HUES64 (cell line): ENCODE measurements at regions not wholly inside any gene's neighbourhood (a gene's known extent, or its start where the extent isn't known, plus 50 kb on each side); places are given as distances from the start of the nearest gene placed in this dataset.

Experiments
- H3K27ac ChIP-seq: 2 replicates; pipeline ENCODE4 v1.7.0; 2013; ENCODE audit warnings: low read depth, low read length, inconsistent platforms
- H3K27me3 ChIP-seq: 2 replicates; pipeline ENCODE4 v1.6.1; 2013; ENCODE audit warnings: mild to moderate bottlenecking, low read length; ENCODE audit not compliant: insufficient read depth
- H3K36me3 ChIP-seq: 2 replicates; pipeline ENCODE4 v1.6.1; 2013; ENCODE audit warnings: mild to moderate bottlenecking, low read length; ENCODE audit not compliant: insufficient read depth
- H3K4me1 ChIP-seq: 2 replicates; pipeline ENCODE4 v1.6.1; 2013; ENCODE audit warnings: mild to moderate bottlenecking, low read length, moderate library complexity; ENCODE audit not compliant: insufficient read depth
- H3K4me3 ChIP-seq: 2 replicates; pipeline ENCODE4 v1.5.1; 2013; ENCODE audit warnings: mild to moderate bottlenecking, low read length, moderate library complexity
- H3K9ac ChIP-seq: 2 replicates; pipeline ENCODE4 v1.6.1; 2013; ENCODE audit warnings: mild to moderate bottlenecking, low read depth, low read length
- H3K9me3 ChIP-seq: 2 replicates; pipeline ENCODE4 v1.6.1; 2013; ENCODE audit warnings: low read depth, low read length; ENCODE audit not compliant: insufficient read depth
- WGBS: fragments of 150-250, 120-280 bp; methylation state at CpG from one replicate; pipeline ENCODE4 v1.1.7; 2013; ENCODE audit warnings: missing lambda C conversion rate; 5-methylcytosine and 5-hydroxymethylcytosine counted together

DNA sequence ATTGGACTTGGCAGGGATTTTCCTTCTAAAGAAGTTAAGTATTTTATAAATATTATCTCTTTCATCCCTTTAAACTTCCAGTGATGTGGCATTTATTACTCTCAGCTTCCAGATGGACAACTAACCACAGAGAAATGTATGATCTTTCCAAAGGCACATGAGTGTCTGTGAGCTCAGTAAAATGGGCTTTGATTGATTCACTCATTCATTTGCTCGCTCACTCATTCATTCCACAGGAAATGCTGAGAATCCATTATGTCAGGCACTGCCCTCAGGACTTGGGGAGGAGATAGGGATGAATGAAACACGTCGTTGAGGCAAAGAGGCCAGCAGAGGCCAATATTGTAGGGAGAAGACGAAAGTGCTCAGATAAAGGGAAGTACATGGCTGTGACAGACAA, 359.3 kb downstream of the EFNB2 start:
- H3K4me3 ChIP-seq, result no peak overlapping the region
- no peaks in the 10 kb centered on the region for H3K4me1 ChIP-seq
- no peak overlapping the region for H3K27ac ChIP-seq
- no peaks in the 10 kb centered on the region for H3K27me3 ChIP-seq
- WGBS, result 87% methylated on average over 3 of the region's 4 CpGs
- H3K9me3 ChIP-seq, result no peaks in the 10 kb centered on the region
- no peak overlapping the region for H3K9ac ChIP-seq
- no peaks in the 10 kb centered on the region for H3K36me3 ChIP-seq

- no peaks in the 10 kb centered on the region for H3K9me3 ChIP-seq
- H3K9ac ChIP-seq, result no peak overlapping the region
- no peaks in the 10 kb centered on the region for H3K4me1 ChIP-seq
- no peaks in the 10 kb centered on the region for H3K27me3 ChIP-seq
- H3K4me3 ChIP-seq, result no peak overlapping the region
- H3K36me3 ChIP-seq, result no peaks in the 10 kb centered on the region
- 93% methylated on average over 7 of the region's 7 CpGs for WGBS
- no peak overlapping the region for H3K27ac ChIP-seq
Observed at GRCh38 chr13:106173891-106174610, 361.4 kb downstream of the EFNB2 start.

DNA sequence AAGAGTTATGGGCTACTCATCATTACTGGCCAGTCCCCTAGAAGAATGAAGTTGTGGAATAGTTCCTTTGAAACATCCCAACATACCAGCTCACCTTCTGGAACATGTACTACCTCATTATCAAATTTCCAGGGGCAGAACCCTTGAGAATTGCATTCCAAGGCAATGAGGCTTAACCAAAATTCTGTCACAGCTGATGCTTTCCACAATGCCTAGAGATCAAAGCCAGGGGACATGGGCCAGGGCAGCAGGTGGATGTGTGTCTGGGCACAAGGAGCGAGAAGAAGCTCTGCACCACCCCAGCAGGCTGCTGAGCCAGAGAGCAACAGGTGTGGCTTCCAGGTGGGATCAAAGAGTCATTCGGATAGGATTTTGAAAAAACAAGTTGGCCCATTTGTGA, 362.1 kb downstream of the EFNB2 start:
- no peak overlapping the region for H3K9ac ChIP-seq
- H3K36me3 ChIP-seq, result no peaks in the 10 kb centered on the region
- 91% methylated on average over 2 of the region's 2 CpGs for WGBS
- H3K4me1 ChIP-seq, result no peaks in the 10 kb centered on the region
- no peaks in the 10 kb centered on the region for H3K9me3 ChIP-seq
- H3K27ac ChIP-seq, result no peak overlapping the region
- H3K27me3 ChIP-seq, result no peaks in the 10 kb centered on the region
- no peak overlapping the region for H3K4me3 ChIP-seq

- Histone ChIP-seq H3K4me1 (no peaks in the 10 kb centered on the region), H3K9ac (no peak overlapping the region), H3K4me3 (no peak overlapping the region), H3K27ac (no peak overlapping the region), H3K27me3 (no peaks in the 10 kb centered on the region), H3K9me3 (no peaks in the 10 kb centered on the region), H3K36me3 (no peaks in the 10 kb centered on the region)
- WGBS, result 88% methylated on average over 4 of the region's 5 CpGs
Observed at GRCh38 chr13:106172176-106172905, 363.1 kb downstream of the EFNB2 start.

DNA sequence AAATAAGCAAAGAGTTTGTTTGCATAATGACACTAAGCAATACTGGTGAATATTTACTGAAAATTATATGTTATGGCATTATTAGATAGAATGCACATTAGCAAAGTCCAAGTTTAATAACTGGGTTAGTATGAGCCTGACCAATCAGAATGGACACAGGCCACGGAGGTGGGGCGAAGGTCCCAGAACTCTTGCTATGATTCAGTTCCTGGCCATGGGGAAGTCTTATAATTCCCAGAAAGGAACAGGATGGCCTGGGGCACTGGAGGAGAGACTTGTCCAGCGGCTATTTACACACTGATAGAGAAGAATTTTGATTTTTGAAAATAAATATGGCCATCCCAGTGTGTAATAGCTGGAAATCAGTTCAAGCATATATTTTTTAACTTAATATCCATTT, 372.0 kb downstream of the EFNB2 start:
- Histone ChIP-seq H3K27ac (no peak overlapping the region), H3K27me3 (no peaks in the 10 kb centered on the region), H3K36me3 (no peaks in the 10 kb centered on the region), H3K9ac (no peak overlapping the region), H3K4me1 (no peaks in the 10 kb centered on the region; the same call in 1 of the 2 replicates), H3K4me3 (no peak overlapping the region), H3K9me3 (no peaks in the 10 kb centered on the region)
- 96% methylated on average over 3 of the region's 3 CpGs for WGBS

DNA sequence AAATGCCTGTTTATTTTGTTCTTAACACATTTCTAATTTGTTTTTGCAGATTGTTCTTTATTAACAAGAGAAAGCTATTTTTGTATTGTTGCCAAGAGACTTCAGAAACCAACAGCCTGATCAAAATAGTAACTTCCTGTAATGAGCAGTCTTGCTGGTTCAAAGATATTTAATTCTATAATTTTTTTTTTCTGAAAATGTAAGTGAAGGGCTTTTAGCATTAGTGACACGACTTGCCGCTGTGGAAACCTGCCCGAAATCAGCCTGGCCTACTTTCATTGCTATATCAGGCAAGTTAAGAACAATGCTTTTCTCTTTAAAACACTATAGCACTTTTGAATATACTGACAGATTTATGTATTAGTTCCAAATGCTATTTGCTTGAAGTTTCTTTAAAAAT, 374.3 kb downstream of the EFNB2 start:
- H3K4me3 ChIP-seq, result no peak overlapping the region
- WGBS, result 92% methylated on average over 3 of the region's 3 CpGs

GRCh38 chr13:106159295-106160195, 375.9 kb downstream of the EFNB2 start:
- Histone ChIP-seq H3K9ac (no peak overlapping the region), H3K36me3 (no peaks in the 10 kb centered on the region), H3K9me3 (no peaks in the 10 kb centered on the region), H3K4me1 (peaks cover 2% of the 10 kb centered on the region), H3K27me3 (no peaks in the 10 kb centered on the region), H3K27ac (no peak overlapping the region), H3K4me3 (no peak overlapping the region)
- WGBS, result 93% methylated on average over 20 of the region's 20 CpGs

More for the DNA sequence above, 374.3 kb downstream of the EFNB2 start:
- H3K4me1 ChIP-seq, result peaks cover 1% of the 10 kb centered on the region
- H3K9ac ChIP-seq, result no peak overlapping the region
- H3K27ac ChIP-seq, result no peak overlapping the region
- H3K9me3 ChIP-seq, result no peaks in the 10 kb centered on the region
- H3K36me3 ChIP-seq, result no peaks in the 10 kb centered on the region
- no peaks in the 10 kb centered on the region for H3K27me3 ChIP-seq

DNA sequence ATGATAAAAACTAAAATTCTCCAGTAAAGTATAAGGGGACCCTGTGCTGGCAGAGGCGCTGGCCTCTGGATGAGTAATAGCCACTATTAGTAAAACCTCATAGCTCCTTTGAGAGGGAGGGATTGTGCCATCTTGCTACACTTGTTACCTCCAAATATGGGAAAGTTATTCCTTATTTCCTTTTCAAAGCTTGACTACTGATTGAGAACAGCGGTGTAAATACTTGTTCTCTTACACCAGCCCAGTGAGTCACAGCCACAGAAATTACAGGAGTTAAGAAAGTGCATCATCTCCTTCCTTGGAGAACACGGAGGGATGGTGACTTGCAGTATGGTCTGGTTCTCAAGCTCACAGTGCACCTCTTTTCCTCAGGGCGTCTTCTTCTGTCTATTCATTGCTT, 379.0 kb downstream of the EFNB2 start:
- Histone ChIP-seq H3K9me3 (no peaks in the 10 kb centered on the region), H3K4me3 (no peak overlapping the region), H3K9ac (no peak overlapping the region), H3K36me3 (no peaks in the 10 kb centered on the region), H3K27me3 (no peaks in the 10 kb centered on the region), H3K27ac (no peak overlapping the region; the same call in 1 of the 2 replicates), H3K4me1 (peaks cover 12% of the 10 kb centered on the region)
- 94% methylated on average over 4 of the region's 4 CpGs for WGBS

DNA sequence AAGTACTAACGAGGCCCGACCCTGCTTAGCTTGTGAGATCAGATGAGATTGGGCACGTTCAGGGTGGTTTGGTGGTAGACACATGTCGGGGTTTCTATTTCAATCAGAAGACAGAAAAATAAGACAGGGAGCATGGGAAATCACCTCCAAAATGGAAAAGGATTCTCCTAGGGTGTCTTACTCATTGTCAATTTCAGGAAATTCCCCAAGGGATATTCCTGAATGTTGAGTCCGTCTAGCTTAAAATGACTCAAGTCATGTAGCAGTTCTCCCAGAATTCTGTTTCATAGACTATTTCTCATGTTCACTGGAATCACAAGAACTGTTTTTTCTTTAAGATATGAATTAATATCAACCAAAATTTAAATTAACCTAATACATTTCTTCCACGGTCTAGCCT, 380.1 kb downstream of the EFNB2 start:
- Histone ChIP-seq H3K27ac (no peak overlapping the region), H3K27me3 (no peaks in the 10 kb centered on the region), H3K9ac (no peak overlapping the region), H3K9me3 (no peaks in the 10 kb centered on the region), H3K4me1 (peaks cover 18% of the 10 kb centered on the region), H3K4me3 (no peak overlapping the region), H3K36me3 (no peaks in the 10 kb centered on the region)
- 94% methylated on average over 5 of the region's 6 CpGs for WGBS

DNA sequence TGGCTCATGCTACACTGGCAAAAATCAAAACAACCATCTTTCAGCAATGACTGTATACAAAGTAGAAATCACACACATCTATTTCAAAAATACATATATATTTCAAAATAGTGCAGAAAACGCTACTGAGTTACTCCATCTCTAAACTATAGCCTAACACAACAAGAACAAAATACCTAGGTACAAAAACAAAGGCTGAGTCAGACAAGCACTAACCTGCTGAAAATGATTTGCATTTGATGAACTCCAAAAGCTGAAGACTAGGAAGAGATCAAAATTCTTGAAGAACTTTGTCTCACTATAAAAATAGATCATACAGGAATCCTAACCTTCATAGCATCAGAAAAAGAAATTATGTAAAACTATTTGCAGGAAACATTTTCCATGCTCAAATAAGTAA, 381.6 kb downstream of the EFNB2 start:
- Histone ChIP-seq H3K4me1 (peaks cover 18% of the 10 kb centered on the region), H3K9ac (no peak overlapping the region), H3K27me3 (no peaks in the 10 kb centered on the region), H3K36me3 (no peaks in the 10 kb centered on the region), H3K4me3 (no peak overlapping the region), H3K27ac (no peak overlapping the region), H3K9me3 (no peaks in the 10 kb centered on the region)
- WGBS, result 83% methylated on average over 1 of the region's 1 CpG

DNA sequence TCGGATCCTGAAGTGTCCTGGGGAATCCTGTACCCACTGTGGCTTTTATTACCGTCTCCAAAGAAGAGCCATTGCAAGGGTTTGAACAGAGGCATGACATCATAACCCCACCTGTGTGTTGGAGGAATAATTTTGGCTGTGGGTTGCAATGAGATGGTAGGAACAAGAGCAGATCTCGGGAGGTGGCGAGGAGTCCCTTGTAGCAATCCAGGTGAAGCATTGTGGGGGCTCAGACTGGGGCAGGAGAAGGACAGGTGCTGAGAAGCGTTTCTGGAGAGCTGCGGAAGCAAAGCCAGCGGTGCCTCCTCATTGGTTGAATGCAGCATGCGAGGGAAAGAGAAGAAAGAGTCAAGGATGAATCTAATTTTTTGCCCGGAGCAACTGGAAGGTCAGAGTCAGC, 382.4 kb downstream of the EFNB2 start:
- no peak overlapping the region for H3K27ac ChIP-seq
- H3K4me1 ChIP-seq, result peaks cover 18% of the 10 kb centered on the region; the same call in 1 of the 2 replicates
- WGBS, result 95% methylated on average over 9 of the region's 9 CpGs

More for the DNA sequence above, 382.4 kb downstream of the EFNB2 start:
- no peak overlapping the region for H3K4me3 ChIP-seq
- H3K9me3 ChIP-seq, result no peaks in the 10 kb centered on the region
- no peaks in the 10 kb centered on the region for H3K36me3 ChIP-seq
- no peak overlapping the region for H3K9ac ChIP-seq
- no peaks in the 10 kb centered on the region for H3K27me3 ChIP-seq
